HG03175 (cell line): ENCODE measurements at regions not wholly inside any gene's neighbourhood (a gene's known extent, or its start where the extent isn't known, plus 50 kb on each side); places are given as distances from the start of the nearest gene placed in this dataset.
A peak's percentile ranks its signal among the peaks of the same experiment; 100 is the strongest.
"Not testable (repeated sequence)": the region's sequence is repeated elsewhere in the genome, so short reads cannot be mapped to it uniquely, and the experiment has no call there.

ENCODE experiments used
- ATAC-seq: cut with Tn5 transposase; IDR thresholded peaks from one replicate; pipeline ENCODE4 v1.9.1; 2021; ENCODE audit warnings: mild to moderate bottlenecking, moderate library complexity; ENCODE audit not compliant: unreplicated experiment

GRCh38 chr7:143704813-143705212 is 52.7 kb downstream of the CTAGE6 start:
- not testable (repeated sequence) for ATAC-seq

DNA sequence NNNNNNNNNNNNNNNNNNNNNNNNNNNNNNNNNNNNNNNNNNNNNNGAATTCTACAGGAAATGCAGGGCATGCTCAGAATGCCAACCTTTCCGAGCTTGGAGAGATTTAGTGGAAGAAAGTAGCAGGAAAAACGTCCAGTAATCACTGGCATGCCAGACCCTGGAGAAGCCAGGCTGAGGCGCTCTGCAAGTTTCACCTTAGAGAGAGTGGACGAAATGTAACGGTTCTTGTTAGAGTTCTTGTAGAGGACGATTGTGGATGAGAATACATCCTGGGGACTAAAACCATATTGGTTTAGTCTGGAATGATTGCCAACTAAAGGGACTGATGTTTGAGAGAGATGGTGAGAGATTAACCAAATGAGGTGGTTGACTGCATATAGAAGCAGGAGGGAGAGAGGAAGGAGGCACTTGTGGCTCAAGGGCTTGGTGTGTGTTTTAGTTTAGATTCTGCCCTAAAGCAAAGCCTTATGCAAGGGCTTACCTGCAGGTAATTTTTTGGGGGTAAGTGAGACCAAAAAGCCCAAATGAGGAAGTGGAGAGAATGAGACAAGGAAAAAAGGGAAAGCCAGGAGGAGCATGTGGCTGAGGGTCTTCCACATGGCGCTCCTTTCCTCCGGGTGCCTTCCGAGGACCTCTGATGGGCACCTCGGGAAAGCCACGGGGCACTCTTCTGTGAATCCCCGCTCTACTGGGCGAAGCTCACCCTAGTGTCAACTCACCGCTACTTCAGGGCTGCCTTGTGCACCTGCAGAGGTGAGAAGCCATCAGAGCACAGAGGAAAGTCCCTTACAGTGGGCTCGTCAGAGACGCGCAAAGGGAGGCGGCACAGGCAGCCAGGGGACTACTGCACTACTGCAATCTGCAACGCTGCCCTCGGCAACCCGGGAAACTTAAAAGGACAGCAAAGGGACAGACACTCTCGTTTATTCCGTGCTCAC is 56.5 kb downstream of the CTAGE6 start:
- ATAC-seq = peak; percentile 100
